Esophagus squamous epithelium (tissue), 4 donors: ENCODE measurements at regions not wholly inside any gene's neighbourhood (a gene's known extent, or its start where the extent isn't known, plus 50 kb on each side); places are given as distances from the start of the nearest gene placed in this dataset.

Experiments used
- CTCF ChIP-seq, 6 experiments: fragments of 450-650 bp in 4 of 6; fragments of 200-600 bp in 2 of 6; sonication (generic) in 2 of 6; IDR thresholded peaks; one replicate each; pipeline ENCODE4 v1.5.1; 2016 to 2019; ENCODE audit warnings: antibody characterized with exemption in 6 of 6, mild to moderate bottlenecking in 4 of 6, moderate library complexity in 4 of 6
- POLR2A ChIP-seq, 4 donors: fragments of 450-650 bp; IDR thresholded peaks; one replicate each; pipeline ENCODE4 v1.6.1; 2017; ENCODE audit warnings: antibody characterized with exemption in 4 of 4, mild to moderate bottlenecking in 4 of 4, moderate library complexity in 3 of 4

- TF ChIP-seq CTCF (IDR thresholded peaks at IDR 0.05), result no peak
- TF ChIP-seq POLR2A (IDR thresholded peaks at IDR 0.05), result no peak
Observed at GRCh38 chr6:91137286-91137685, 550.4 kb upstream of the MAP3K7 start.
